Liver (tissue), 3 donors: ENCODE measurements at regions not wholly inside any gene's neighbourhood (a gene's known extent, or its start where the extent isn't known, plus 50 kb on each side); places are given as distances from the start of the nearest gene placed in this dataset.

Experiments used
- CTCF ChIP-seq: fragments of 150-350 bp; IDR thresholded peaks from 2 replicates; pipeline ENCODE4 v1.5.1; 2017; ENCODE audit warnings: improper control_type of control experiment, low read depth, low read length; ENCODE audit not compliant: missing input control
- GABPA ChIP-seq, 2 donors: IDR thresholded peaks in 1 of 2; conservative IDR thresholded peaks in 1 of 2; 2 replicates each; pipeline ENCODE4 v1.6.1; 2016; ENCODE audit warnings: antibody characterized with exemption in 2 of 2, mild to moderate bottlenecking in 1 of 2, moderate library complexity in 1 of 2
- JUND ChIP-seq, 2 donors: IDR thresholded peaks; 2 replicates each; pipeline ENCODE4 v1.6.1; 2016; ENCODE audit warnings: antibody characterized with exemption in 2 of 2
- REST ChIP-seq: IDR thresholded peaks from 2 replicates; pipeline ENCODE4 v1.6.1; 2016; ENCODE audit warnings: antibody characterized with exemption, mild to moderate bottlenecking
- SP1 ChIP-seq: IDR thresholded peaks from 2 replicates; pipeline ENCODE4 v1.6.1; 2018; ENCODE audit warnings: antibody characterized with exemption, mild to moderate bottlenecking
- donor health status: healthy.
- donor health status: healthy.

DNA sequence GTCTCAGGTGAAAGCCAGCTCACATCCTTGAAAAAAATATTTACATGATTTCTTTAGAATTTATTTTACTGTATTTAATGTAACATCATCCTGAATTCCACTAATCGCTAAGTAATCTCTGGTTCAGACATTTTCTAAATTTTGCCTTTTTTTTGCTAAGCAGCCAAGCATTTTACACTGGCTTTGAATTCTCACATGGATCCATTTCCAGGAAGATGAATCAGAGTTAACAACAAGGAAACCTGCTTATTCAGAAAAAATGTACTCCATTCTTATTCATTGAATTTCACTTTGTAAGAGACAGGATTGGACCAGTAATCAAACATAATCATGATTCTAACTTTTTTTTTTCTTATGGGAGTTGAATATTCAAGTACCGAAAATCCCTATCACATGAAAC is 1785.1 kb upstream of the FLRT2 start:
- TF ChIP-seq REST: no peak
- no peak for TF ChIP-seq CTCF
- no peak for TF ChIP-seq JUND (IDR thresholded peaks at IDR 0.05)
- no peak for TF ChIP-seq GABPA (IDR thresholded peaks at IDR 0.05 in 1 of 2, conservative IDR thresholded peaks at IDR 0.05 in 1 of 2)
- TF ChIP-seq SP1: no peak
